ENCODE measurements at regions not wholly inside any gene's neighbourhood (a gene's known extent, or its start where the extent isn't known, plus 50 kb on each side); places are given as distances from the start of the nearest gene placed in this dataset.
A peak's percentile ranks its signal among the peaks of the same experiment; 100 is the strongest.

DNA sequence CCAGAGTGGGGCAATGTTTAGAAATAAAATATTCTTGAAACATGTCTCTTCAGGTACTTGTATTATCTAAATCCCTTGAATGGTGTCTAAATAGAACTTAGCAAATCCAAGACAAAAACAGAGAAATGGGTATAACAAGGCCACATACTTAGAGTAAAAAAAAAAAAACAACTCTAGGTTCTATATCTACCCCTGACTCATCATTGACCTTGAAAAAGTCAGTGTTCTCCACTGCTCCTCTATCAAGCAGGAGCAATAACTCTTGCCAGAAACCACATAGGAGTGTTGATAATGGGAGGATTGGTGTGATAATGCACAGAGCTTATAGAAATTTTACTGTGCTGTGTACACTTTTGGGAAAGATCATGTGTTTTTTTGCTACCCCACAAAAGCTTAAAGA, 296.6 kb upstream of the PMFBP1 start:
- Histone ChIP-seq H3K4me1 (no peaks in the 10 kb centered on the region), H3K27me3 (no peaks in the 10 kb centered on the region), H3K4me3 (no peak overlapping the region), H3K9me3 (no peaks in the 10 kb centered on the region), H3K36me3 (no peaks in the 10 kb centered on the region), H3K27ac (no peak overlapping the region)
- TF ChIP-seq POLR2A (IDR thresholded peaks at IDR 0.05): no peak
- TF ChIP-seq, protein P1, sequence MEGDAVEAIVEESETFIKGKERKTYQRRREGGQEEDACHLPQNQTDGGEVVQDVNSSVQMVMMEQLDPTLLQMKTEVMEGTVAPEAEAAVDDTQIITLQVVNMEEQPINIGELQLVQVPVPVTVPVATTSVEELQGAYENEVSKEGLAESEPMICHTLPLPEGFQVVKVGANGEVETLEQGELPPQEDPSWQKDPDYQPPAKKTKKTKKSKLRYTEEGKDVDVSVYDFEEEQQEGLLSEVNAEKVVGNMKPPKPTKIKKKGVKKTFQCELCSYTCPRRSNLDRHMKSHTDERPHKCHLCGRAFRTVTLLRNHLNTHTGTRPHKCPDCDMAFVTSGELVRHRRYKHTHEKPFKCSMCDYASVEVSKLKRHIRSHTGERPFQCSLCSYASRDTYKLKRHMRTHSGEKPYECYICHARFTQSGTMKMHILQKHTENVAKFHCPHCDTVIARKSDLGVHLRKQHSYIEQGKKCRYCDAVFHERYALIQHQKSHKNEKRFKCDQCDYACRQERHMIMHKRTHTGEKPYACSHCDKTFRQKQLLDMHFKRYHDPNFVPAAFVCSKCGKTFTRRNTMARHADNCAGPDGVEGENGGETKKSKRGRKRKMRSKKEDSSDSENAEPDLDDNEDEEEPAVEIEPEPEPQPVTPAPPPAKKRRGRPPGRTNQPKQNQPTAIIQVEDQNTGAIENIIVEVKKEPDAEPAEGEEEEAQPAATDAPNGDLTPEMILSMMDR (IDR thresholded peaks at IDR 0.05): no peak
- TF ChIP-seq EP300 (IDR thresholded peaks at IDR 0.05): no peak
- no peak for TF ChIP-seq POLR2AphosphoS5 (IDR thresholded peaks at IDR 0.05)
- no peak for ATAC-seq

DNA sequence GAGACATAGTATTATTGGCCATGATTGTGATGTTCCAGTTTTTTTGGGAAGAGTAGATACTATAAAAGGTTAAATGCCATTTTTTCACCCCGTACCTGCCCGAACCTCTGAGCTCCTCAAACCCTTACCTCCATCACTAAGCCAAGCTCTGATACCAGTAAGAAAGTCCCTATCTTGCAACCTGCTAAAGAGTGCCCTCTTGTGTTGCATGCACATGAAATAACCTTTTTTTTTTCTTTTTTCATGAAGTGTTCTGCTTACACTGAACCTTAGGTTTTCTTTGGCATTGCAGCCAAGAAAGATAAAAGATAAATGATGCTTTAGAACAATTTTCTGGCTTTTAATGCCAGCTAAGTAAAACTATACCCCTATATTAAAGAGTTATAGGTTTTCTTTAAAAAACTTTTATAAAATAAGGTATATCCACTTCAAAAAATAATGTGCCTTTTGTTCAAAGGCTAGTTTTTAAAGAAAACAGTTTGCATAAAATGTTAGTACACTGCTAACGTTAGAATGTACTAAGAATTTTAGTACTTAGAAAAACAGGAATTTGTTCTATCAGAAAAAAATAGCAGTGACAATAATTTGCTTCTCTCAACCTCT, 295.3 kb upstream of the PMFBP1 start:
- TF ChIP-seq, protein P1 (IDR thresholded peaks at IDR 0.05): peak in 2 of 4 experiments; percentile 13 to 50
- no peak for TF ChIP-seq EP300 (IDR thresholded peaks at IDR 0.05)
- Histone ChIP-seq H3K27ac (no peak overlapping the region), H3K9me3 (no peaks in the 10 kb centered on the region), H3K36me3 (no peaks in the 10 kb centered on the region), H3K4me1 (no peaks in the 10 kb centered on the region), H3K4me3 (no peak overlapping the region), H3K27me3 (no peaks in the 10 kb centered on the region)
- ATAC-seq: no peak
- WGBS, 2 donors (ENCODE audit: low coverage in 1 of 2): 42 to 49% methylated on average over 3 of the region's 3 CpGs

DNA sequence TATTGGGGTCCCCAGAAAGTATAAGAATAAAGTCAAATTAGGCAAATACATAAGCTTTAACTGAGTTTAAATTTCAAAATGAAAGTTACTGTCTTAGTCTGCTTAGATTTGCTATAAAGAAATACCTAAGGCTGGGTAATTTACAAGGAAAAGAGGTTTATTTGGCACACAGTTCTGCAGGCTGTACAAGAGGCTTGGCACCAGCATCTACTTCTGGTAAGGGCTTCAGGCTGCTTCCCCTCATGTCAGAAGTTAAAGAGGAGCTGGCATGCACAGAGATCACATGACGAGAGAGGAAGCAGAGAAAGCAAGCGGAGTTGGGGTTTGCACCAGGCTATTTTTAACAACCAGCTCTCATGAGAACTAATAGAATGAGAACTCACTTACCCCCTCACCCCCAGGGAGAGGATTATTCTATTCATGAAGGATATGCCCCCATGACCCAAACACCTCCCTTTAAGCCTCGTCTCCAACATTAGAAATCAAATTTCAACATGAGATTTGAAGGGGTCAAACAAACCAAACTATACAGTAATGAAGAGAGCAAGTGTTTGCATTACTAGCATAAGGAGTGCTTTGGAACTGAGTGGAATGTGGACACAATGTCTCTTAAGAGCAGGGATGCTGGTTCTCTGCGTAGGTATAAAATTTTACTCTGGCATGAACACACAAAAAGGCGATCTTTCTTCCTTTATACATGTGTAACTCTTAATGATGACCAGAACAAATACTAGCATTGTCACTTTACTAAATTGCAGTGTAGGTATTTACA, 292.8 kb upstream of the PMFBP1 start:
- H3K9me3 ChIP-seq: no peaks in the 10 kb centered on the region
- WGBS, 2 donors (ENCODE audit: low coverage in 1 of 2): 62 to 80% methylated on average over 4 to 5 of the region's 5 CpGs
- TF ChIP-seq, protein P1 (IDR thresholded peaks at IDR 0.05): no peak
- TF ChIP-seq POLR2A (IDR thresholded peaks at IDR 0.05): no peak
- no peak for TF ChIP-seq POLR2AphosphoS5 (IDR thresholded peaks at IDR 0.05)
- TF ChIP-seq EP300 (IDR thresholded peaks at IDR 0.05): no peak
- H3K4me1 ChIP-seq: no peaks in the 10 kb centered on the region
- H3K27ac ChIP-seq: no peak overlapping the region
- no peaks in the 10 kb centered on the region for H3K36me3 ChIP-seq
- no peak for ATAC-seq
- no peaks in the 10 kb centered on the region for H3K27me3 ChIP-seq
- H3K4me3 ChIP-seq: no peak overlapping the region

DNA sequence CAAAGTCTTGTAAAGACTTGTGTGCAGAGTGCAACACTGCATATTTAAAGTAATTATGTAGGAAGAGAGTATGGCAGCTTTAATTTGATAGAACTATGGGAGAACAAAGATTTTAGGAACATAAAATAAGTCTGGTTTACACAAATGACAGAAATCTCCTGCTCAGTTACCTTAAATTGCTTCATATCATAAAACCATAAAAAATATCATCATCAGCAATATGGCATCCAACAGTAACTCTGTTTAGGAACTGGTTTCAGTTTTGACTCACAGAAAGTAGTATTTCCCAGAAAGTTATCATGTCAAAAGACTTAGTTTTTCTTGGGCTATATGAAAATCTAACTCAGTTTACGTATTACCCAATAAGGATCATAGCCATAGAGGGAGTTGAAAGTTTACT, 292.1 kb upstream of the PMFBP1 start:
- Histone ChIP-seq H3K4me3 (no peak overlapping the region), H3K36me3 (no peaks in the 10 kb centered on the region), H3K4me1 (no peaks in the 10 kb centered on the region), H3K9me3 (no peaks in the 10 kb centered on the region), H3K27ac (no peak overlapping the region), H3K27me3 (no peaks in the 10 kb centered on the region)
- no peak for ATAC-seq
- 94 to 100% methylated on average over 1 of the region's 1 CpG for WGBS, 2 donors (ENCODE audit: low coverage in 1 of 2)
- no peak for TF ChIP-seq POLR2AphosphoS5 (IDR thresholded peaks at IDR 0.05)
- no peak for TF ChIP-seq EP300 (IDR thresholded peaks at IDR 0.05)
- no peak for TF ChIP-seq POLR2A (IDR thresholded peaks at IDR 0.05)
- TF ChIP-seq, protein P1 (IDR thresholded peaks at IDR 0.05): no peak

DNA sequence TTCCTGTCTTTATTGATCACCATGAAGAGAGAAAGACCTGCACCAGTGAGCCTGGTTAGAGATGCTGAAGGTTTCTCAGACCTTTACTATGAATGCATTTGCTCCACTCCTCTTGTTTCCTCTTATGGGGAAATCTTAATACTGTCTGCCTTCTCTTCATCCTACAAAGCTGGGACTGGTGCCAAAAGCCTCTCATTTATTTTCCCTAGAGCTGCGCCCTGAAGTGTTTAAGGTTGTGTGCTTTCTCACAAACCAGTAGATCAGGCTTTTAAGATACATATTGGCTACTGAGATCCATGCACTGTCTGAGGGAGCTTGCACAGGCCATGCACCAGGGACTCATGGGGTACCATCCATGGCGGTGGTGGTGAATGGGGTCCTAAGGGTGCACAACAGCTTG, 286.1 kb upstream of the PMFBP1 start:
- TF ChIP-seq POLR2A (IDR thresholded peaks at IDR 0.05): no peak
- TF ChIP-seq, protein P1 (IDR thresholded peaks at IDR 0.05): no peak
- no peak for TF ChIP-seq EP300 (IDR thresholded peaks at IDR 0.05)
- TF ChIP-seq POLR2AphosphoS5 (IDR thresholded peaks at IDR 0.05): no peak
- Histone ChIP-seq H3K27ac (no peak overlapping the region), H3K27me3 (no peaks in the 10 kb centered on the region), H3K4me1 (no peaks in the 10 kb centered on the region), H3K36me3 (no peaks in the 10 kb centered on the region), H3K9me3 (peaks cover 0 to 24% (median 0%) of the 10 kb centered on the region in 3 donors), H3K4me3 (no peak overlapping the region)
- WGBS, 2 donors (ENCODE audit: low coverage in 1 of 2): 86 to 93% methylated on average over 1 to 2 of the region's 2 CpGs
- no peak for ATAC-seq
